Testis (tissue), 2 donors: ENCODE measurements at regions not wholly inside any gene's neighbourhood (a gene's known extent, or its start where the extent isn't known, plus 50 kb on each side); places are given as distances from the start of the nearest gene placed in this dataset.

Experiments
- POLR2A ChIP-seq: fragments of 450-650 bp; IDR thresholded peaks from one replicate; pipeline ENCODE4 v1.6.1; 2017; ENCODE audit warnings: antibody characterized with exemption, mild to moderate bottlenecking, moderate library complexity
- TF ChIP-seq, protein P1 (sequence below), 3 experiments: fragments of 450-650 bp in 2 of 3; fragments of 200-600 bp in 1 of 3; sonication (generic) in 1 of 3; IDR thresholded peaks; one replicate each; pipeline ENCODE4 v1.5.1; 2016 to 2019; ENCODE audit warnings: antibody characterized with exemption in 3 of 3, mild to moderate bottlenecking in 2 of 3, moderate library complexity in 1 of 3

DNA sequence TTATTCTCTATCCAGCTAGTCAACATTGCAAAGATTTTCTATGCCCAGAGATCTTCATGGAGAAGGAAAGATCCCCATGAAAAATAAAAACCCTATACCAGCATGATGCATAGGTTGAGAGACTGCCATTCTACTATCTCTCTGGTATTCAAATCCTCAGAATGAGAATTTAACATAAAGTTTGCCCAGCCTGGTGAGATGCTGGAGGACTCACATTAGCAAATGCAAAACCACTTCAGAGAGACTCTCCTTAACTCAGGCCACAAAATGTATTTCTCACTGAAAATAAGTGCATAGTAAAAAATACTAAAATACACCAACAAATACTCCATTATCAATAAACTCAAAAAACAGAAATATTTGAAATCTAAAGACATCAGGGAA, 430.0 kb upstream of the RUNX1 start:
- TF ChIP-seq, protein P1, sequence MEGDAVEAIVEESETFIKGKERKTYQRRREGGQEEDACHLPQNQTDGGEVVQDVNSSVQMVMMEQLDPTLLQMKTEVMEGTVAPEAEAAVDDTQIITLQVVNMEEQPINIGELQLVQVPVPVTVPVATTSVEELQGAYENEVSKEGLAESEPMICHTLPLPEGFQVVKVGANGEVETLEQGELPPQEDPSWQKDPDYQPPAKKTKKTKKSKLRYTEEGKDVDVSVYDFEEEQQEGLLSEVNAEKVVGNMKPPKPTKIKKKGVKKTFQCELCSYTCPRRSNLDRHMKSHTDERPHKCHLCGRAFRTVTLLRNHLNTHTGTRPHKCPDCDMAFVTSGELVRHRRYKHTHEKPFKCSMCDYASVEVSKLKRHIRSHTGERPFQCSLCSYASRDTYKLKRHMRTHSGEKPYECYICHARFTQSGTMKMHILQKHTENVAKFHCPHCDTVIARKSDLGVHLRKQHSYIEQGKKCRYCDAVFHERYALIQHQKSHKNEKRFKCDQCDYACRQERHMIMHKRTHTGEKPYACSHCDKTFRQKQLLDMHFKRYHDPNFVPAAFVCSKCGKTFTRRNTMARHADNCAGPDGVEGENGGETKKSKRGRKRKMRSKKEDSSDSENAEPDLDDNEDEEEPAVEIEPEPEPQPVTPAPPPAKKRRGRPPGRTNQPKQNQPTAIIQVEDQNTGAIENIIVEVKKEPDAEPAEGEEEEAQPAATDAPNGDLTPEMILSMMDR (IDR thresholded peaks at IDR 0.05), result no peak
- no peak for TF ChIP-seq POLR2A
